Kidney glomerular epithelial cell (primary cell): ENCODE measurements at regions not wholly inside any gene's neighbourhood (a gene's known extent, or its start where the extent isn't known, plus 50 kb on each side); places are given as distances from the start of the nearest gene placed in this dataset.

ENCODE experiments used
- DNase-seq: peaks from one replicate; lab custom pipeline; 2025; lab: John Stamatoyannopoulos, UW

- DNase-seq, result no peak
Measured at GRCh38 chr15:99440551-99441443, 125.0 kb upstream of the MEF2A start.

- DNase-seq, result no peak
Measured at GRCh38 chr15:99441444-99441800, 124.4 kb upstream of the MEF2A start.

GRCh38 chr15:99441871-99442251 lies 123.9 kb upstream of the MEF2A start:
- DNase-seq, result peak; percentile 32

GRCh38 chr15:99442252-99442897 lies 123.4 kb upstream of the MEF2A start:
- DNase-seq, result peak; percentile 84

DNA sequence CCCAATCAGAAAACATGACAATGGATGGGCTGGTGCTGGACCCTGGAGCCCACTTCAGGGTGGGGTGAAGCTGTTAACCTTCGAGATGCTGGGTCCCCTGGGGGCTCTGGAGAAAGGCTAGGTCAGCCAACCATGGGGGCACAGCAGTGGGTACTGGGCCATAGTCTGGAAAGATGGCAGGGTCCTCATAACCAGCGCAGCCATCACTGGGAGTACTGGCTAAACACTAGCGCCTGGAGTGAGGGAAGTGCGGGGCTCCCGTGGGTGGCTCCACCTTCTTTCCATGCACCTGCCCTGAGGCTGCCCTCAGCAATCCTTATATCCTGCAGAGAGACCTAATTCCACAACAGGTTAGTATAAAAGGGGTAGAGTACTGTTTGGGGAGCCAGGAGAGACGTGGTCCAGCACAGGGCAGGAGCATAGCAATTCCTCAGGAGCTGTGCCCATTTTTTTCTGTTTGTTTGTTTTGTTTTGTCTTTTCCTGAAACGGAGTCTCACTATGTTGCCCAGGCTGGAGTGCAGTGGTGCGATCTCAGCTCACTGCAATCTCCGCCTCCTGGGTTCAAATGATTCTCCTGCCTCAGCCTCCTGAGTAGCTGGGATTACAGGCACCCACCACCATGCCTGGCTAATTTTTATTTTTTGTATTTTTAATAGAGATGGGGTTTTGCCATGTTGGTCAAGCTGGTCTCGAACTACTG lies 122.6 kb upstream of the MEF2A start:
- no peak for DNase-seq

DNA sequence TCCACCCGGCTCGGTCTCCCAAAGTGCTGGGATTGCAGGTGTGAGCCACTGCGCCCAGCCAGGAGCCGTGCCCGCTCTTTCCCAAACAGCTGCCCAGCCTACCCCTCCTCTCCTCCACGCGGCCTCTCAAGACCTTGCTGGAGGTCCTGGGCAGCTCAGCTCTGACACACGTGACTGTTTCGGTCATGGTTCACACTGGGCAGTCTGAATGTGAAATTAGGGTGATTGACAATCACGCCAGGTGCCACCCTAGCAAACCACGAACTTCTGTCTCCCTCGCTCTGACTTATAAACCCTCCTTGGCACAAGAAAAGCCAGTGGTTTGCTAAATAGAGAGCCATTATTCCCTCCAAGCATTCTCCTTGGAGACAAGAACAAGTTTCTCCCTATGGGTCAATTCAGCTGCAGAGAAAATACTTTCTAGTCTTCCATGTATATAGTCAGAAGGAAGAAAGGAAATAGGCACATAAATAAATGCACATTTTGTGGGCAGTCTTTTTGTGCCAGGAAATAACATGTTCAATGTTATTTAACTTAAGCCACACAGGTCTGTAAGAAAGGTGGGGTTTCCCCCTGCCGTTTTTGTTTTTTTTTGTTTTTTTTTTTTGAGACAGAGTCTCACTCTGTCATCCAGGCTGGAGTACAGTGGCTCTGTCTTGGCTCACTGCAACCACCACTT lies 121.9 kb upstream of the MEF2A start:
- DNase-seq, result no peak

GRCh38 chr15:99445272-99445850 lies 120.4 kb upstream of the MEF2A start:
- DNase-seq, result no peak

- DNase-seq, result no peak
Measured at GRCh38 chr15:99446565-99447496, 119.0 kb upstream of the MEF2A start.

- no peak for DNase-seq
Measured at GRCh38 chr15:99447497-99448371, 118.0 kb upstream of the MEF2A start.

DNA sequence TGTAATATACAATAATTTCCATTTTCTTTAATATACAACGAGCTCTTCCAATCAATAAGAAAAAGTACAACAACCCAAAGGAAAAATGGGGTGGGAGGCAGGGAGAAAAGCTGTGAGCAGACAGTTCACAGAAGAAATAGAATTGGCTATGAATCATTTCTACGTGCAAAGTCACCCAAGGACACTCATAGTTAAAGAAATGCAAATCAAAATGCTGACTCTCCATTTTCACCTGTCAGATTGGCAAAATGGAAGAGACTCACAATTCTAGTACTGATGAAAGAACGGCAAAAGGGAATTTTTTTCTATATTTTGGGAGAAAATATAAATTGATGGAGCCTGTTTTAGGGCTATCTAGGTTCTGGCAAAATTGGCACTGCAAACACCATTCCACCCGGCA lies 116.3 kb upstream of the MEF2A start:
- peak; percentile 27 for DNase-seq

GRCh38 chr15:99450896-99451358 lies 114.9 kb upstream of the MEF2A start:
- peak; percentile 5 for DNase-seq

DNA sequence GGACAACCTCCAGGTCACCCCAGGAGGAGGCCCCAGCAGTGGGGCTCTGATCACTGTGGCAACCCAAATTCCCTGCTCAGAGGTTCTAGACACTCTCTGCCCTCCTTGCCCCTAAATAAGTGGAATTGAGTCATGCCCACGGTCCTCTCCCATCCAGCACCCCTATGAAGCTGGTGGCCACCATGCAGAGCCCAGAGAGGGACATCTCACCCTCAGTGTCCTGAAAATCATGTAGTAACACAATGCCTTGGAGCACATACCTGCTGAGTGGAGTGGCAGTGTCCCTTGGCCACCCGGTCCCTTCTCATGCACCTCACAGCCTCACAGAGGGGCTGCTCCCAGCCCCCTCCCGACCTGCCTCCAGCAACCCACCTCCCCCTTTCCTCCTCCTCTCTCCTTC lies 114.3 kb upstream of the MEF2A start:
- no peak for DNase-seq

- no peak for DNase-seq
Measured at GRCh38 chr15:99452010-99452409, 113.8 kb upstream of the MEF2A start.

GRCh38 chr15:99452728-99453636 lies 112.8 kb upstream of the MEF2A start:
- DNase-seq, result no peak

- no peak for DNase-seq
Measured at GRCh38 chr15:99453637-99454030, 112.2 kb upstream of the MEF2A start.

GRCh38 chr15:99454107-99454809 lies 111.5 kb upstream of the MEF2A start:
- no peak for DNase-seq

DNA sequence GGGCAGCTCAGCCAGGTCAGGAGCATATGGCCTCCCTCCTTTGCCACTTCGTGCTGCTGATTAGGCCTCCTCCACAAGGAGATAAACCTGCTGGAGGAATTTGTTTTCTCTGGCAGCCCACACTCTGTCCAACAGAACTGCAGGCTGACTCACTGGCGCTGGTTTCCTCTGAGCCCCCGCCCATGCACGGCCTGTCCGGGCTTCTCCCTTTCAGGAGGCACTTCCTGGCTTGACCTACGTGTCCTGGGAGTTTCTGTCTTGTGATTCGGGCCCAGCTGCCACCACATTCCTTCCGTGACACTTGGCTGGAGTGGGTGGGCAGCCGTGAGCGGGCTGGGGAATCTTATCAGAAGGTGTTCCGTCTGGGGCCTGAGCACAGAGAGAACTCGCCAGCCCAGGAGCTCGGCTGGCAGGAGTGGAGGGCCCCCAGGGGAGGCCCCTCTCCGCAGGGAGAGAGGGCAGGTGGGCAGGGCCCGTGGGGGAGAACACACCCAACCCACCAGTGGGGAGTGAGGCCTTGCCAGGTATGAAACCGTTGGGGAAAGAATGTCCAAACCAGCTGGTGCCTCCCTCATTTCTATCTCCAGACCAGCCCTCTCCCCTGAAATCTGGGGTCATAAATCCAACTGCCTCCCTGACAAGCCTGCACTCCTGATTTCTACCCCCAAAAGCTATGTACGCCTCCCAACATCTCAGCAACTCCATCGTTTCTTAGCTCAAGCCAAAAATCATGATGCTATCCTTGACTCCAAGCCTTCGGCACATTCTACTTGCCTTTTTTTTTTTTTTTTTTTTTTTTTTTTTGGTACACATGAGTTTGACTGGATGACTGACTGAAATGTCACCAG lies 110.6 kb upstream of the MEF2A start:
- DNase-seq, result peak; percentile 95
